Central memory CD8-positive, alpha-beta T cell (primary cell): ENCODE measurements at regions not wholly inside any gene's neighbourhood (a gene's known extent, or its start where the extent isn't known, plus 50 kb on each side); places are given as distances from the start of the nearest gene placed in this dataset.

ENCODE experiments used
- ATAC-seq: fragments of 150-1000 bp; cut with Tn5 transposase; replicated peaks from 2 replicates; pipeline ENCODE4 v1.10.0; 2022; ENCODE audit warnings: mild to moderate bottlenecking, moderate FRiP score, moderate number of reproducible peaks; ENCODE audit not compliant: poor library complexity, severe bottlenecking; ENCODE audit errors: extremely low read depth
- DNase-seq, 2 donors: peaks; one replicate each; pipeline ENCODE4 v3.0.0; 2021; ENCODE audit warnings: low spot score in 2 of 2
- H3K27ac Mint-ChIP-seq: one replicate; pipeline ENCODE4 v1.8.0; 2022; ENCODE audit warnings: low read depth, mild to moderate bottlenecking, moderate library complexity, mixed read lengths
- H3K27me3 Mint-ChIP-seq: one replicate; pipeline ENCODE4 v1.8.0; 2022; ENCODE audit warnings: mixed read lengths
- H3K36me3 Mint-ChIP-seq: one replicate; pipeline ENCODE4 v1.8.0; 2022; ENCODE audit warnings: mild to moderate bottlenecking, moderate library complexity, mixed read lengths; ENCODE audit not compliant: insufficient read depth
- H3K4me1 Mint-ChIP-seq: one replicate; pipeline ENCODE4 v1.8.0; 2022; ENCODE audit warnings: mixed read lengths
- H3K4me3 Mint-ChIP-seq: one replicate; pipeline ENCODE4 v1.8.0; 2022; ENCODE audit warnings: mild to moderate bottlenecking, moderate library complexity, mixed read lengths
- H3K9me3 Mint-ChIP-seq: one replicate; pipeline ENCODE4 v1.8.0; 2022; ENCODE audit warnings: mixed read lengths

DNA sequence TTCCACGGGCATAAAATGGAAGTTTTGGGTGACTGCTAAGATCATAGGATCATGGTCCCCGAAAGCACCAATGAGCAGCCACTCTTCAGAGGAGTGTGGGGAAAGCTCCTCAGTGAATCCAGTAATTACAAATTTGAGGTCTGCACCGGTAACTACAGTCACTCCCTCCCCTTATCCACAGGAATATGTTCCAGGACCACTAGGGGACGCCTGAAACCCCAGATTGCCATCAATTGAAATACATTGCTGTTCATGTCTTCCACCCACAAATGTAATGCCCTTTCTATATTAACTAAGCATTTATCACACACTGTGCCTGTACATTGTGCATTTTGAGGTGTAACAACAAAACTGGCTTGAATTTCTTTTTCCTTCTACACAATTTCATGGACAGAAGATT lies 447.9 kb upstream of the PFKP start:
- ATAC-seq (no peak), DNase-seq (no peak)

GRCh38 chr10:2618690-2619089 lies 448.7 kb upstream of the PFKP start:
- Mint-ChIP-seq H3K4me1 (no peaks in the 10 kb centered on the region), H3K27ac (no peak overlapping the region), H3K36me3 (no peaks in the 10 kb centered on the region), H3K27me3 (no peaks in the 10 kb centered on the region), H3K9me3 (no peaks in the 10 kb centered on the region), H3K4me3 (no peak overlapping the region)
- DNase-seq (no peak), ATAC-seq (no peak)

More for the DNA sequence above, 447.9 kb upstream of the PFKP start:
- Mint-ChIP-seq H3K4me3 (no peak overlapping the region), H3K4me1 (no peaks in the 10 kb centered on the region), H3K9me3 (no peaks in the 10 kb centered on the region), H3K27me3 (no peaks in the 10 kb centered on the region), H3K27ac (no peak overlapping the region), H3K36me3 (no peaks in the 10 kb centered on the region)

DNA sequence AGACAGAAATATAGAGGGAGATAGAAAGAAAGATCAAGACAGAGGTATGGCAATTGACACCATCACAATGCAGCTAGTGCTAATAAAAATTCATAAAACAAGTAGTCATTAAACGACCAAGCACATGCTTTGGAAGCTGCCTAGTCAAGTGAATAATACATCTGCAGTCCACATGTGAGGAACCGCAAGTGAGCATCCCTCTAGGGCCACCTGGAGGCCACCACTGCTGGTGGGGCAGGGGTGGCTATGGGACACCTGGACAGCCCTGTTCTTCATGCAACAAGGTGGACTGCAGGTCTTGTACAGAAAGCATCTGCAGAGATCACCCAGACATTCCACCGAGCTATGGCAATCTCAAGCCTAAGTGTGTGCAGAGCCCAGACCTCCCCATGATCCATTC lies 451.1 kb upstream of the PFKP start:
- no peak overlapping the region for H3K4me3 Mint-ChIP-seq
- no peak for DNase-seq
- no peaks in the 10 kb centered on the region for H3K36me3 Mint-ChIP-seq
- no peaks in the 10 kb centered on the region for H3K9me3 Mint-ChIP-seq
- no peaks in the 10 kb centered on the region for H3K27me3 Mint-ChIP-seq
- H3K4me1 Mint-ChIP-seq = no peaks in the 10 kb centered on the region
- H3K27ac Mint-ChIP-seq = no peak overlapping the region
- ATAC-seq = no peak

GRCh38 chr10:2611603-2612002 lies 455.7 kb upstream of the PFKP start:
- ATAC-seq (no peak), DNase-seq (no peak)
- H3K36me3 Mint-ChIP-seq = no peaks in the 10 kb centered on the region
- H3K4me1 Mint-ChIP-seq = no peaks in the 10 kb centered on the region
- no peak overlapping the region for H3K27ac Mint-ChIP-seq
- no peak overlapping the region for H3K4me3 Mint-ChIP-seq
- H3K9me3 Mint-ChIP-seq = no peaks in the 10 kb centered on the region
- no peaks in the 10 kb centered on the region for H3K27me3 Mint-ChIP-seq

GRCh38 chr10:2610946-2611345 lies 456.4 kb upstream of the PFKP start:
- ATAC-seq (no peak), DNase-seq (no peak)
- Mint-ChIP-seq H3K4me1 (no peaks in the 10 kb centered on the region), H3K9me3 (no peaks in the 10 kb centered on the region), H3K27ac (no peak overlapping the region), H3K4me3 (no peak overlapping the region), H3K36me3 (peaks cover 2% of the 10 kb centered on the region), H3K27me3 (no peaks in the 10 kb centered on the region)

DNA sequence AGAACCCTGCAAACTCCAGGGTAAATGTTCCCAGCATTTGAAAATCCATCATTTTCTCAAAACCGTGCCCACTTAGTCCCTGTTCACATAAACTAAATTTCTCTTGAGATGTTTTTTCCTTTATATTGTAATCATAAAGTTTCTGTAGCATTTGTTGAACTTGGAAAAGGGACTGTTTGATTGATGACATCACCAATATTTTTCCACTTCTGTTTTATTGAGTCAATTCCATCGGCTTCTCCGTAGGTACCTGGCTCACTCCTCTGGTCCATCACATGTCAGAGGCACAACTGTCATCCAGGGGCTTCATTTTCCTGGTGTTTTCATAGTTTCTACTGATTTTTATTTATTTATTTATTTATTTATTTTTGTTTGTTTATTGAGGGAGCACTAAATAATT lies 462.5 kb upstream of the PFKP start:
- DNase-seq (no peak), ATAC-seq (no peak)
- Mint-ChIP-seq H3K4me3 (no peak overlapping the region), H3K27ac (no peak overlapping the region), H3K36me3 (peaks cover 2% of the 10 kb centered on the region), H3K9me3 (no peaks in the 10 kb centered on the region), H3K27me3 (no peaks in the 10 kb centered on the region), H3K4me1 (no peaks in the 10 kb centered on the region)

GRCh38 chr10:2599571-2599970 lies 467.8 kb upstream of the PFKP start:
- Mint-ChIP-seq H3K27ac (no peak overlapping the region), H3K36me3 (no peaks in the 10 kb centered on the region), H3K9me3 (no peaks in the 10 kb centered on the region), H3K4me3 (no peak overlapping the region), H3K4me1 (no peaks in the 10 kb centered on the region), H3K27me3 (no peaks in the 10 kb centered on the region)
- no peak for DNase-seq
- no peak for ATAC-seq

DNA sequence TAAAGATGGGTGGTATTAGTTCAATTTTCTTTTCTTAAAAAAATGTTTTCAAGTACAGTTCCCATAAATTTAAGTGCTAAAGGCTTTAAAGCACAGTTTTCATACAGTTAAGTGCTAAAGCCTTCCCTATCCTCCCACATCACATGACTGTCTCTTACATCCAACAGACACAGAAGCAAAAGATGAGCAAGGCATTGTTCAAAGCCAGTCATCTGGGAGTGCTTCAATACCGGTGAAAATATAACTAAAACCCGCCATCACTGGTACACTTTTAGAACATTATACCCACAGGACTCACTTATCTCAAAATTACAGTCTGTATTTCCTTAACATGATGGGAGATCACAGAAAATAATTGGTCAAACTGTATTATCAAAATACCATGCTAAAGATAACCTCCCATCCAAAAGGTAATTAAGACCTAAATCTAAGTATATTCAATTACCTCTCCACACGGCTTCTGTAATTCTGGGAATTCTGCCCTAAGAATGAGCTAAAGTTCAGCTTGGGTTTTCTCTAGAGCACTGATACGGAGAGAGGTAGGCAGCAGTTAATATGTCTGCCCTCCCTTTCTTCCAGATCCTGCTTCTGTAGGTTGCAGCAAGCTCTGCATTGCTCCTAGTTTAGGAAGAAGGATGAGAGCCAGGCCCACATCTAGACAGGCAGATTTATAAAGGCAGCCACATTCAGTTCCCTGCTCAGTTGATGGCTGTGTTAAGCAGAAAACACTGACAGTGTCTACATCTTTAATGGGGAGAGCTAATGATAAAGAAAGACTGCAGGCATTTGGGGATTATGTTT lies 474.8 kb upstream of the PFKP start:
- H3K27ac Mint-ChIP-seq = no peak overlapping the region
- no peaks in the 10 kb centered on the region for H3K27me3 Mint-ChIP-seq
- H3K36me3 Mint-ChIP-seq = peaks cover 1% of the 10 kb centered on the region
- H3K9me3 Mint-ChIP-seq = no peaks in the 10 kb centered on the region
- DNase-seq (no peak), ATAC-seq (no peak)
- H3K4me3 Mint-ChIP-seq = no peak overlapping the region
- no peaks in the 10 kb centered on the region for H3K4me1 Mint-ChIP-seq

DNA sequence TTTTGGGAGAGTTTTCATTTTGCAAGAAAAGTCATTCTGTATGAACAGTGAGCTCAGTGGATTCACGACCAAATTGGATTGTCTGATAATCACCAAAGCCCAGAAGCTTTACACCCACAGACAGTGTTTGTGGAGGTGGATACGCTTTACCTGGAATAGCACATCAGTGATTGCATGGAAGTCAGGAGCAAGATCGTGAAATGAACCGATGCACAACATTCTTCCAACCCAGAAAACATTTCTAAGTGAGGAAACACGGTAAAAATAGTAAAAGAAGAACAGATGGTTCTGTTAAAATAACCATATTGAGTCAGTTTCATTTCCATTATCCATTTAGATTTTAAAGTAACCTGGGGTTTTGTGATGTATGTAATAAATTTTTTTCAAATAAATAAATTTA lies 478.2 kb upstream of the PFKP start:
- Mint-ChIP-seq H3K4me3 (no peak overlapping the region), H3K27me3 (no peaks in the 10 kb centered on the region), H3K36me3 (peaks cover 1% of the 10 kb centered on the region), H3K4me1 (no peaks in the 10 kb centered on the region), H3K27ac (no peak overlapping the region), H3K9me3 (no peaks in the 10 kb centered on the region)
- ATAC-seq (no peak), DNase-seq (no peak)

DNA sequence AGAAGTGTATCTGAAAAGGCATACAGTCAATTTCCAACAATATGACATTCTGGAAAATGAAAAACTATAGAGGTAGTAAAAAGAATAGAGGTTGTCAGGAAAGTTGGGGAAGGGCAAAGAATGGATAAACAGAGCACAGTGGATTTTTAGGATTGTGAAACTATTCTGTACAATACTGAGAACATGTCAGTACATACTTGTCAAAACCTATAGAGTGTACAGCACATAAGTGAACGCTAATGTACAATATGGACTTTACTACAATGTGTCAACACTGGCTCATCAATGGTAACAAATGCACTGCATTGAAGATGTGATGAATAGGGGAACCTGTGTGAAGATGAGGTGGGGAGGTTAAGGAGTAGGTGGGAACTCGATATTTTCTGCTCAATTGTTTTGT lies 483.0 kb upstream of the PFKP start:
- peaks cover 1% of the 10 kb centered on the region for H3K36me3 Mint-ChIP-seq
- no peak overlapping the region for H3K27ac Mint-ChIP-seq
- H3K9me3 Mint-ChIP-seq = no peaks in the 10 kb centered on the region
- H3K27me3 Mint-ChIP-seq = no peaks in the 10 kb centered on the region
- DNase-seq = no peak
- H3K4me3 Mint-ChIP-seq = no peak overlapping the region
- no peak for ATAC-seq
- H3K4me1 Mint-ChIP-seq = no peaks in the 10 kb centered on the region

DNA sequence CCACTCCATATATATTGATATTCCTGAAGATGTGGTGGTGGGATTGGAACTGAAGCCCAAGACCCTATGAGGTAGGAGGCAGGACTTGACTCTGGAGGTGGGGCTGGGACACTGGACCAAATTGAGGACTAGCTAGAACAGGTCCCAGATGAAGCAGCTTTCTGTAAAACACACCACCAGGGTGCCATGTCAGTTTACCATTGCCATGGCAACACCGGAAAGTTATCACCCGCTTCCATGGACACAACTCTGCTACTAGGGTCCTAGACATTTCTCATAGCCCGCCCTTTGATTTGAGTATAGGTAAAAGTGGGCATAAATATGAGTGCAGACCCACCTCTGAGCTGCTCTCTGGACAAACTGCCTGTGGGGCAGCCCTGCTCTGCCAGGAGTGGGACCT lies 490.5 kb upstream of the PFKP start:
- Mint-ChIP-seq H3K9me3 (no peaks in the 10 kb centered on the region), H3K4me3 (no peak overlapping the region), H3K27me3 (no peaks in the 10 kb centered on the region), H3K27ac (no peak overlapping the region), H3K4me1 (no peaks in the 10 kb centered on the region), H3K36me3 (no peaks in the 10 kb centered on the region)
- ATAC-seq = no peak
- DNase-seq = no peak

DNA sequence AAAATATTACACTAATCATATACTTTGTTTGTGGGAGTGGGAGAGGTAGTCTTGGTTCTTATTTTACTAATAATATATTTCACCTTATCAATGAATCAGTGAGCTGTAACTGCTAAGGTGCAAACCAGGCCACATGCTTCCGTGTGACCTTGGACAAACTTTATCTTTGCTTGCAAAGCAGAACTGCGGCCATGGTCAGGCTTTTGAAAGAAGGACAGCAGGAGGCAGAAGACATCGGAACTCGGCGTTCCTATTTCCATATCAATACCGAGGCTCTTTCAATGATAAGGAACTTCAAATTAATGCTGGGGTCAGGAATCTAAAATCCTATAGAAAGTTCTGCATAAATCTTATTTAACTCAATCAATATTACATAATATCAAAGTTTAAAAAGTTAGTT lies 491.9 kb upstream of the PFKP start:
- H3K27me3 Mint-ChIP-seq = no peaks in the 10 kb centered on the region
- H3K4me1 Mint-ChIP-seq = no peaks in the 10 kb centered on the region
- ATAC-seq = no peak

GRCh38 chr10:2572611-2573010 lies 494.7 kb upstream of the PFKP start:
- H3K36me3 Mint-ChIP-seq = no peaks in the 10 kb centered on the region

More for the DNA sequence above, 491.9 kb upstream of the PFKP start:
- Mint-ChIP-seq H3K27ac (no peak overlapping the region), H3K9me3 (no peaks in the 10 kb centered on the region), H3K36me3 (no peaks in the 10 kb centered on the region), H3K4me3 (no peak overlapping the region)
- no peak for DNase-seq

More at GRCh38 chr10:2572611-2573010, 494.7 kb upstream of the PFKP start:
- no peaks in the 10 kb centered on the region for H3K9me3 Mint-ChIP-seq
- no peaks in the 10 kb centered on the region for H3K27me3 Mint-ChIP-seq
- H3K4me3 Mint-ChIP-seq = no peak overlapping the region
- H3K4me1 Mint-ChIP-seq = no peaks in the 10 kb centered on the region
- ATAC-seq (no peak), DNase-seq (no peak)
- no peak overlapping the region for H3K27ac Mint-ChIP-seq
